Stomach (tissue), 4 donors: ENCODE measurements at regions not wholly inside any gene's neighbourhood (a gene's known extent, or its start where the extent isn't known, plus 50 kb on each side); places are given as distances from the start of the nearest gene placed in this dataset.

ENCODE experiments used
- EP300 ChIP-seq: sonication (generic); formaldehyde crosslinking; IDR thresholded peaks from one replicate; pipeline ENCODE4 v1.6.1; 2017; ENCODE audit warnings: antibody characterized with exemption
- POLR2A ChIP-seq, 4 donors: fragments of 450-650 bp; IDR thresholded peaks; one replicate each; pipeline ENCODE4 v1.6.1; 2016; ENCODE audit warnings: antibody characterized with exemption in 4 of 4, control low read depth in 2 of 4, mild to moderate bottlenecking in 1 of 4, moderate library complexity in 1 of 4
- TF ChIP-seq, protein P1 (sequence below), 7 experiments: fragments of 450-650 bp in 4 of 7; fragments of 200-600 bp in 3 of 7; sonication (generic) in 3 of 7; IDR thresholded peaks; one replicate each; pipeline ENCODE4 v1.5.1; 2016 to 2019; ENCODE audit warnings: antibody characterized with exemption in 7 of 7, control low read depth in 2 of 7, mild to moderate bottlenecking in 1 of 7

DNA sequence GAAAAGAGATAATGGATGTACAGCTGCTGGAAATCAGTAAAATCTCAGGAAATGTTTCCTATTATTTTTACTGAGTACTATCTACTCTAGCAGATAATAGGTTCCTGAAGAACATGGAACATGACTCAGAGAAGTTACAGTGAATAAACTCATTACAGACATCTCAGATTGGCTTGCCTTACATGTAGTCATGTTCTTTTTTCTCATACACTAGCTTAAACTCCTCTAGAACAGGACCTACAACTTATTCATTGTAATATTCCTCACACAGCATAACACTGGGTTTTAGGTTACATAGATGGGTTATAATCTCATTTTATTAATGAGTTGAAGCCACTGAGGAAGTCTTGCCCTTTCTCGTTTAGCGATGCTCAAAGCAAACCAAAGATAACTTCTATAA lies 86.9 kb upstream of the BMP2K start:
- no peak for TF ChIP-seq EP300
- TF ChIP-seq, protein P1, sequence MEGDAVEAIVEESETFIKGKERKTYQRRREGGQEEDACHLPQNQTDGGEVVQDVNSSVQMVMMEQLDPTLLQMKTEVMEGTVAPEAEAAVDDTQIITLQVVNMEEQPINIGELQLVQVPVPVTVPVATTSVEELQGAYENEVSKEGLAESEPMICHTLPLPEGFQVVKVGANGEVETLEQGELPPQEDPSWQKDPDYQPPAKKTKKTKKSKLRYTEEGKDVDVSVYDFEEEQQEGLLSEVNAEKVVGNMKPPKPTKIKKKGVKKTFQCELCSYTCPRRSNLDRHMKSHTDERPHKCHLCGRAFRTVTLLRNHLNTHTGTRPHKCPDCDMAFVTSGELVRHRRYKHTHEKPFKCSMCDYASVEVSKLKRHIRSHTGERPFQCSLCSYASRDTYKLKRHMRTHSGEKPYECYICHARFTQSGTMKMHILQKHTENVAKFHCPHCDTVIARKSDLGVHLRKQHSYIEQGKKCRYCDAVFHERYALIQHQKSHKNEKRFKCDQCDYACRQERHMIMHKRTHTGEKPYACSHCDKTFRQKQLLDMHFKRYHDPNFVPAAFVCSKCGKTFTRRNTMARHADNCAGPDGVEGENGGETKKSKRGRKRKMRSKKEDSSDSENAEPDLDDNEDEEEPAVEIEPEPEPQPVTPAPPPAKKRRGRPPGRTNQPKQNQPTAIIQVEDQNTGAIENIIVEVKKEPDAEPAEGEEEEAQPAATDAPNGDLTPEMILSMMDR (IDR thresholded peaks at IDR 0.05) = no peak
- TF ChIP-seq POLR2A (IDR thresholded peaks at IDR 0.05) = no peak
